ENCODE measurements at regions not wholly inside any gene's neighbourhood (a gene's known extent, or its start where the extent isn't known, plus 50 kb on each side); places are given as distances from the start of the nearest gene placed in this dataset.

DNA sequence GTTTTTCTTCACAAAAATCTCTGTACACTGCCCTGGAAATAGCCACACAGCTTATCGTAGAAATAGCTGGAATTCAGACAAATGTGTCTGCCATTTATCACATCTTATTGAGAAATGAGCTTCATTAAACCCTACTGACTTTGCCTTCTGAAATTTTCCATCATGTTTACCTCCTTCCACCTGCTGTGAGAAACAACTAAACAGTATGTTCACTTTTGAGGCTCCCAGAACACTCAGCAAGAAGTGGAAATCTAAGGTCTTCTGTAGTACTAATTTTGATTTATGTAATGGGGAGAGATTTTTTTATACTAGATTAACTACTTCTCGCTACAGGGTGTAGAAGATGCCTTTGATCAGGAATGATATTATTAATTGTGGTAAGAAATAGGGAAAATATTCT is 268.0 kb downstream of the KCNC2 start:
- CTCF ChIA-PET = interaction anchor here (0.5 kb wide), 1 partner anchor 1645 kb away, joined by 3 read pairs; no protein-coding TSS in a partner anchor
- Histone ChIP-seq H3K27ac (ENCODE audit: low read length) (no peak overlapping the region), H3K4me3 (ENCODE audit: low read length) (no peak overlapping the region), H3K4me2 (ENCODE audit: low read length) (no peak overlapping the region), H3K27me3 (ENCODE audit: low read length) (no peaks in the 10 kb centered on the region), H4K20me1 (ENCODE audit: low read length) (no peaks in the 10 kb centered on the region), H3K36me3 (ENCODE audit: low read depth, low read length) (no peaks in the 10 kb centered on the region), H3K9me3 (ENCODE audit: low read length) (no peaks in the 10 kb centered on the region), H3F3A (ENCODE audit: low read length, unreplicated experiment) (no peaks in the 10 kb centered on the region), H3K9me2 (replicated peaks; ENCODE audit: low read length) (no peaks in the 10 kb centered on the region), H2AFZ (ENCODE audit: low read length) (no peak overlapping the region), H3K9ac (ENCODE audit: low read length) (no peak overlapping the region), H3K79me2 (ENCODE audit: low read length) (no peaks in the 10 kb centered on the region), H3K4me1 (ENCODE audit: insufficient read depth, low read length) (no peaks in the 10 kb centered on the region)
- no peak for ATAC-seq
- BruUV-seq (replicated peaks) = no TSS peak
- TF ChIP-seq EZH2 (IDR thresholded peaks at IDR 0.05; ENCODE audit: low read length, unreplicated experiment) (no peak), EZH2phosphoT487 (IDR thresholded peaks at IDR 0.05; ENCODE audit: borderline replicate concordance, low read length) (no peak)
- TF ChIP-seq, protein P1, sequence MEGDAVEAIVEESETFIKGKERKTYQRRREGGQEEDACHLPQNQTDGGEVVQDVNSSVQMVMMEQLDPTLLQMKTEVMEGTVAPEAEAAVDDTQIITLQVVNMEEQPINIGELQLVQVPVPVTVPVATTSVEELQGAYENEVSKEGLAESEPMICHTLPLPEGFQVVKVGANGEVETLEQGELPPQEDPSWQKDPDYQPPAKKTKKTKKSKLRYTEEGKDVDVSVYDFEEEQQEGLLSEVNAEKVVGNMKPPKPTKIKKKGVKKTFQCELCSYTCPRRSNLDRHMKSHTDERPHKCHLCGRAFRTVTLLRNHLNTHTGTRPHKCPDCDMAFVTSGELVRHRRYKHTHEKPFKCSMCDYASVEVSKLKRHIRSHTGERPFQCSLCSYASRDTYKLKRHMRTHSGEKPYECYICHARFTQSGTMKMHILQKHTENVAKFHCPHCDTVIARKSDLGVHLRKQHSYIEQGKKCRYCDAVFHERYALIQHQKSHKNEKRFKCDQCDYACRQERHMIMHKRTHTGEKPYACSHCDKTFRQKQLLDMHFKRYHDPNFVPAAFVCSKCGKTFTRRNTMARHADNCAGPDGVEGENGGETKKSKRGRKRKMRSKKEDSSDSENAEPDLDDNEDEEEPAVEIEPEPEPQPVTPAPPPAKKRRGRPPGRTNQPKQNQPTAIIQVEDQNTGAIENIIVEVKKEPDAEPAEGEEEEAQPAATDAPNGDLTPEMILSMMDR (conservative IDR thresholded peaks at IDR 0.05; ENCODE audit: low read depth, low read length) = no peak
- intact Hi-C loops (cut with micrococcal nuclease) = loop anchor here (10.0 kb wide), 1 partner anchor 87 kb away; no protein-coding TSS in a partner anchor
- POLR2A ChIA-PET (ENCODE audit: unreplicated experiment) = no interaction called here
- DNase-seq = no peak

DNA sequence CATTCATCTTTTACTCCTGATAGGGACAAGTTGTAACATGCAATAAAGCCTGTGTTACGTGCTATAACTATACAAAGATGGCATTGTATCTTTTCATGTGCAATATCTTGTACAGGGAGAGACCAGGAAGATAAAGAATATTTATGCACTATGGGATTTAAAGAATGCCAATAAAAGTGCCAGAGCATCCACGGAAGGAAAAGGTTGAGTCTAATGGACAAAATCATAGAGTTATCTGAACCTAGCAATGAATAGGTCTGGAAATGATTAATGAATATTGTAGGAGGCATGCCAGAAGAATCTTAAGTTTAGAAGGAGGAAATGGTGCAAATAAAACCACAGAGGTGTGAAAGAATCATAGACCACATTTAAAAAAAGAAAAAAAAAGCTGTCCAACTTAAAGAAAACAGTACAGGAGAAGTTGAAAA is 263.9 kb downstream of the KCNC2 start:
- POLR2A ChIA-PET (ENCODE audit: unreplicated experiment) = no interaction called here
- H3K9ac ChIP-seq (ENCODE audit: low read length) = no peak overlapping the region
- DNase-seq (peak; percentile 6), ATAC-seq (no peak)
- H3F3A ChIP-seq (ENCODE audit: low read length, unreplicated experiment) = no peaks in the 10 kb centered on the region
- TF ChIP-seq, protein P1 (conservative IDR thresholded peaks at IDR 0.05; ENCODE audit: low read depth, low read length) = no peak
- TF ChIP-seq EZH2phosphoT487 (IDR thresholded peaks at IDR 0.05; ENCODE audit: borderline replicate concordance, low read length) = no peak
- TF ChIP-seq EZH2 (IDR thresholded peaks at IDR 0.05; ENCODE audit: low read length, unreplicated experiment) = no peak
- H3K36me3 ChIP-seq (ENCODE audit: low read depth, low read length) = no peaks in the 10 kb centered on the region
- no peaks in the 10 kb centered on the region for H3K27me3 ChIP-seq (ENCODE audit: low read length)
- H3K4me1 ChIP-seq (ENCODE audit: insufficient read depth, low read length) = no peaks in the 10 kb centered on the region
- no peaks in the 10 kb centered on the region for H4K20me1 ChIP-seq (ENCODE audit: low read length)
- H3K9me2 ChIP-seq (replicated peaks; ENCODE audit: low read length) = no peaks in the 10 kb centered on the region
- H3K79me2 ChIP-seq (ENCODE audit: low read length) = no peaks in the 10 kb centered on the region
- BruUV-seq (replicated peaks) = no TSS peak
- CTCF ChIA-PET = no interaction called here
- intact Hi-C loops (cut with micrococcal nuclease) = loop anchor here (10.0 kb wide), 1 partner anchor 91 kb away; no protein-coding TSS in a partner anchor
- H3K4me2 ChIP-seq (ENCODE audit: low read length) = no peak overlapping the region
- no peak overlapping the region for H3K27ac ChIP-seq (ENCODE audit: low read length)
- no peak overlapping the region for H2AFZ ChIP-seq (ENCODE audit: low read length)
- no peaks in the 10 kb centered on the region for H3K9me3 ChIP-seq (ENCODE audit: low read length)
- no peak overlapping the region for H3K4me3 ChIP-seq (ENCODE audit: low read length)

DNA sequence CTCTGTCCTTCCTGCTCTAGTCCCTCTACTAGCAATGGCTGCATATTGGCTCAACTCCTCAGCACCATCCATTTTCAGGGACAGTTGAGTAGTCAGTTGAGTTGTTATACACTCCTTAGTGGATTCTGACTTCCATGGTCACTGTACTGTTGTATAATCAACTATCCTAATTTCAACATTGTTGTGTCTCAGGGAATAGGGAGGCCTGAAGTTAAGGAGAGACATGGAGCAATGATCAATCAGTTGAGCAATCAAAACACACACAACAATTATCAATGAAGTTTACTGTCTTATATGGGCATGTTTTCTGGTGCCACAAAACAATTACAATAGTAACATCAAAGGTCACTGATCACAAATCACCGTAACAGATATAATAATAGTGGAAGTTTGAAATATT is 255.9 kb downstream of the KCNC2 start:
- no peaks in the 10 kb centered on the region for H3K79me2 ChIP-seq (ENCODE audit: low read length)
- H4K20me1 ChIP-seq (ENCODE audit: low read length) = no peaks in the 10 kb centered on the region
- ChIA-PET CTCF (no interaction called here), POLR2A (ENCODE audit: unreplicated experiment) (no interaction called here)
- no peaks in the 10 kb centered on the region for H3K9me3 ChIP-seq (ENCODE audit: low read length)
- no peaks in the 10 kb centered on the region for H3K4me1 ChIP-seq (ENCODE audit: insufficient read depth, low read length)
- intact Hi-C loops (cut with micrococcal nuclease) = no loop called here
- ATAC-seq (no peak), DNase-seq (no peak)
- no peak for TF ChIP-seq EZH2phosphoT487 (IDR thresholded peaks at IDR 0.05; ENCODE audit: borderline replicate concordance, low read length)
- TF ChIP-seq, protein P1 (conservative IDR thresholded peaks at IDR 0.05; ENCODE audit: low read depth, low read length) = no peak
- TF ChIP-seq EZH2 (IDR thresholded peaks at IDR 0.05; ENCODE audit: low read length, unreplicated experiment) = no peak
- H3K27me3 ChIP-seq (ENCODE audit: low read length) = no peaks in the 10 kb centered on the region
- no peak overlapping the region for H3K27ac ChIP-seq (ENCODE audit: low read length)
- H3F3A ChIP-seq (ENCODE audit: low read length, unreplicated experiment) = no peaks in the 10 kb centered on the region
- no peak overlapping the region for H3K4me2 ChIP-seq (ENCODE audit: low read length)
- no peak overlapping the region for H3K4me3 ChIP-seq (ENCODE audit: low read length)
- H3K9ac ChIP-seq (ENCODE audit: low read length) = no peak overlapping the region
- H2AFZ ChIP-seq (ENCODE audit: low read length) = no peak overlapping the region
- no TSS peak for BruUV-seq (replicated peaks)
- H3K36me3 ChIP-seq (ENCODE audit: low read depth, low read length) = no peaks in the 10 kb centered on the region
- no peaks in the 10 kb centered on the region for H3K9me2 ChIP-seq (replicated peaks; ENCODE audit: low read length)

Measured in PC-3 (cell line).